Mesodermal cell (in vitro differentiated cells): ENCODE measurements at regions not wholly inside any gene's neighbourhood (a gene's known extent, or its start where the extent isn't known, plus 50 kb on each side); places are given as distances from the start of the nearest gene placed in this dataset.
"Not testable (repeated sequence)": the region's sequence is repeated elsewhere in the genome, so short reads cannot be mapped to it uniquely, and the experiment has no call there.

Experiments used
- H3K27ac ChIP-seq: 2 replicates; pipeline ENCODE4 v1.7.0; 2013; ENCODE audit warnings: mild to moderate bottlenecking, low read depth, low read length, moderate library complexity; ENCODE audit not compliant: severe bottlenecking
- H3K36me3 ChIP-seq: 2 replicates; pipeline ENCODE4 v1.7.1; 2013; ENCODE audit warnings: mild to moderate bottlenecking, low read length, moderate library complexity; ENCODE audit not compliant: control insufficient read depth, insufficient read depth
- H3K4me1 ChIP-seq: one replicate; pipeline ENCODE4 v1.7.1; 2013; ENCODE audit warnings: mild to moderate bottlenecking, low read length; ENCODE audit not compliant: insufficient read depth, control insufficient read depth, poor library complexity, severe bottlenecking
- H3K4me3 ChIP-seq: 2 replicates; pipeline ENCODE4 v1.7.0; 2013; ENCODE audit warnings: low read length, control low read depth, mild to moderate bottlenecking; ENCODE audit not compliant: insufficient read depth, poor library complexity, severe bottlenecking; ENCODE audit errors: extremely low read depth
- H3K9me3 ChIP-seq: 2 replicates; pipeline ENCODE4 v1.7.1; 2013; ENCODE audit warnings: mild to moderate bottlenecking, low read length, moderate library complexity; ENCODE audit not compliant: control insufficient read depth
- WGBS, 2 experiments: methylation state at CpG; one replicate each; pipeline ENCODE4 v1.1.5; 2013; ENCODE audit warnings: missing lambda C conversion rate in 2 of 2; ENCODE audit not compliant: insufficient coverage in 2 of 2; 5-methylcytosine and 5-hydroxymethylcytosine counted together

- no peaks in the 10 kb centered on the region for H3K9me3 ChIP-seq
- 73% methylated on average over 3 of the region's 3 CpGs; no CpG with 5 or more reads in 1 of the 2 experiments for WGBS, 2 experiments
- no peaks in the 10 kb centered on the region for H3K36me3 ChIP-seq
- H3K27ac ChIP-seq: no peak overlapping the region
- no peaks in the 10 kb centered on the region for H3K4me1 ChIP-seq
- H3K4me3 ChIP-seq: no peak overlapping the region
These were observed 188.0 kb upstream of the DCC start for GRCh38 chr18:52152036-52152435.

- H3K4me3 ChIP-seq: no peak overlapping the region
- peaks cover 4% of the 10 kb centered on the region for H3K4me1 ChIP-seq
- H3K36me3 ChIP-seq: no peaks in the 10 kb centered on the region
- no peak overlapping the region for H3K27ac ChIP-seq
- H3K9me3 ChIP-seq: no peaks in the 10 kb centered on the region
These were observed 183.8 kb upstream of the DCC start for GRCh38 chr18:52156166-52156565.

- 73 to 74% methylated on average over 2 of the region's 2 CpGs for WGBS, 2 experiments
- H3K9me3 ChIP-seq: peaks cover 4% of the 10 kb centered on the region
- H3K4me1 ChIP-seq: peaks cover 6% of the 10 kb centered on the region
- no peaks in the 10 kb centered on the region for H3K36me3 ChIP-seq
- H3K4me3 ChIP-seq: no peak overlapping the region
- H3K27ac ChIP-seq: peak overlapping the region; percentile 43
These were observed 179.4 kb upstream of the DCC start for GRCh38 chr18:52160636-52161035.

GRCh38 chr18:52163478-52163877, 176.5 kb upstream of the DCC start:
- Histone ChIP-seq H3K9me3 (peaks cover 4% of the 10 kb centered on the region), H3K27ac (no peak overlapping the region), H3K4me1 (peaks cover 6% of the 10 kb centered on the region), H3K36me3 (no peaks in the 10 kb centered on the region), H3K4me3 (no peak overlapping the region)
- WGBS, 2 experiments: no CpG with 5 or more reads among the region's 1 CpG

- not testable (repeated sequence) for H3K9me3 ChIP-seq, H3K36me3 ChIP-seq
- WGBS, 2 experiments: 83 to 85% methylated on average over 2 to 3 of the region's 3 CpGs
These were observed 171.9 kb upstream of the DCC start for GRCh38 chr18:52168131-52168530.

GRCh38 chr18:52174220-52174619, 165.8 kb upstream of the DCC start:
- Histone ChIP-seq H3K4me3 (no peak overlapping the region), H3K9me3 (no peaks in the 10 kb centered on the region), H3K27ac (no peak overlapping the region), H3K4me1 (no peaks in the 10 kb centered on the region), H3K36me3 (no peaks in the 10 kb centered on the region)
- WGBS, 2 experiments: no CpG with 5 or more reads among the region's 1 CpG

More at GRCh38 chr18:52168131-52168530, 171.9 kb upstream of the DCC start:
- H3K4me1 ChIP-seq, H3K4me3 ChIP-seq, H3K27ac ChIP-seq: not testable (repeated sequence)

- H3K4me3 ChIP-seq: no peak overlapping the region
- no peaks in the 10 kb centered on the region for H3K36me3 ChIP-seq
- H3K9me3 ChIP-seq: no peaks in the 10 kb centered on the region
- H3K27ac ChIP-seq: no peak overlapping the region
- WGBS, 2 experiments: no CpG with 5 or more reads among the region's 1 CpG
- no peaks in the 10 kb centered on the region for H3K4me1 ChIP-seq
These were observed 164.6 kb upstream of the DCC start for GRCh38 chr18:52175406-52175805.

- H3K27ac ChIP-seq: no peak overlapping the region
- H3K4me3 ChIP-seq: no peak overlapping the region
- no peaks in the 10 kb centered on the region for H3K4me1 ChIP-seq
- 100% methylated on average over 2 of the region's 2 CpGs; no CpG with 5 or more reads in 1 of the 2 experiments for WGBS, 2 experiments
- H3K9me3 ChIP-seq: no peaks in the 10 kb centered on the region
- H3K36me3 ChIP-seq: no peaks in the 10 kb centered on the region
These were observed 156.9 kb upstream of the DCC start for GRCh38 chr18:52183107-52183506.

- no peaks in the 10 kb centered on the region for H3K9me3 ChIP-seq
- 87% methylated on average over 3 of the region's 3 CpGs; no CpG with 5 or more reads in 1 of the 2 experiments for WGBS, 2 experiments
- H3K27ac ChIP-seq: no peak overlapping the region
These were observed 149.8 kb upstream of the DCC start for GRCh38 chr18:52190195-52190594.

GRCh38 chr18:52190631-52191030, 149.4 kb upstream of the DCC start:
- no peaks in the 10 kb centered on the region for H3K36me3 ChIP-seq
- no peaks in the 10 kb centered on the region for H3K9me3 ChIP-seq
- no peak overlapping the region for H3K4me3 ChIP-seq
- no peak overlapping the region for H3K27ac ChIP-seq
- WGBS, 2 experiments: 68 to 80% methylated on average over 1 to 2 of the region's 5 CpGs
- no peaks in the 10 kb centered on the region for H3K4me1 ChIP-seq

More at GRCh38 chr18:52190195-52190594, 149.8 kb upstream of the DCC start:
- H3K4me3 ChIP-seq: no peak overlapping the region
- no peaks in the 10 kb centered on the region for H3K36me3 ChIP-seq
- H3K4me1 ChIP-seq: no peaks in the 10 kb centered on the region

GRCh38 chr18:52200406-52200805, 139.6 kb upstream of the DCC start:
- no peak overlapping the region for H3K27ac ChIP-seq
- no peak overlapping the region for H3K4me3 ChIP-seq
- WGBS, 2 experiments: 80% methylated on average over 1 of the region's 1 CpG; no CpG with 5 or more reads in 1 of the 2 experiments
- H3K9me3 ChIP-seq: no peaks in the 10 kb centered on the region
- H3K4me1 ChIP-seq: no peaks in the 10 kb centered on the region
- H3K36me3 ChIP-seq: no peaks in the 10 kb centered on the region
